Left cardiac atrium (tissue), 4 donors: ENCODE measurements at regions not wholly inside any gene's neighbourhood (a gene's known extent, or its start where the extent isn't known, plus 50 kb on each side); places are given as distances from the start of the nearest gene placed in this dataset.

Experiments
- ATAC-seq, 2 donors: fragments of 200-7000 bp; cut with Tn5 transposase; one replicate each; pipeline ENCODE4 v1.9.1; 2020; ENCODE audit warnings: mild to moderate bottlenecking in 2 of 2, moderate library complexity in 2 of 2
- DNase-seq: peaks from one replicate; pipeline ENCODE4 v3.0.0-alpha.2; 2020
- intact Hi-C, 2 donors: fragments of 100-400 bp; cut with DNase I; formaldehyde crosslinking; loops; one replicate each; pipeline versions ENCODE4 v1.14.1 to v1.15.1; 2022 to 2023
- donor health status: DM: no; HTN: yes; CAD: no.
- donor health status: DM: no; HTN: yes; CAD: no; lungs with severe emphysema.
- donor health status: DM: yes; HTN: yes; CAD: no.
- donor health status: Dilated cardiomyopathy.

DNA sequence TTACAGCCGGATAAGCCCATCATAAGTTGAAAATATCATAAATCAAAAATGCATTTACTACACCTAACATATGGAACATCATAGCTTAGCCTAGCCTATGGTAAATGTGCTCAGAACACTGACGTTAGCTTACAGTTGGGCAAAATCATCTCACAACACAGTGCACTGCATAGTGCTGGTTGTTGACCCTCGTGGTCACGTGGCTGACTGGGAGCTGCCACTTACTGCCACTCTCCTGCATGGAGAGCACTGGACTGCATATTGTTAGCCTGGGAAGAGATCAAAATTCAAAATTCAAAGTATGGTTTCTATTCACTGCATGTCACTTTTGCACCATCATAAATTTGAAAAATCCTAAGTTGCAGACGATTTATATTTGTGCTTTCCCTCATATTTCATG is 94.0 kb upstream of the CACNA2D3 start:
- DNase-seq (no peak), ATAC-seq (no peak)
- intact Hi-C loops, result no loop called here

- ATAC-seq (no peak), DNase-seq (no peak)
- intact Hi-C loops, result no loop called here
Observed at GRCh38 chr3:54026543-54026942, 95.8 kb upstream of the CACNA2D3 start.

GRCh38 chr3:54021071-54021470 is 101.3 kb upstream of the CACNA2D3 start:
- intact Hi-C loops, result no loop called here
- no peak for ATAC-seq
- DNase-seq, result no peak

GRCh38 chr3:54020436-54020835 is 101.9 kb upstream of the CACNA2D3 start:
- intact Hi-C loops, result no loop called here
- ATAC-seq (no peak), DNase-seq (no peak)

DNA sequence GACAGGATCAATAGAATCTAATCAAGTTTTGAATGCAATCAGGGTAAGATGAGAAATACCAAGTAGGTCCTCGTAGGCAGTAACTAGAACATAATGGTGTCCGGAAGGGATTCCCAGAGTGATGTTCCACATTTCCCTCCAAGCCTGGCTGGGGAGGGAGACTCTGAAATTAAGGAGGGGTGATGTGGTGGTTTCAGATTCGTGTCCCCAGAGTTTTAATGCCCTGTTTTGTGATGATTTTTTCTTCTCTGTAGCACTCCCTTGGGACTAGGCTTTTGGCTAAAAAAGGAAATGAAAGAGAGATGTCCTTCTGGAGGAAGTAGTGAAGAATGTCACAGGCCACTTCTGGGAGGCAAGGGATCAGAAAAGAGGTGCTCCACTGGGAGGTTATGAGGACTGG is 108.3 kb upstream of the CACNA2D3 start:
- intact Hi-C loops, result no loop called here
- ATAC-seq, result no peak
- no peak for DNase-seq

DNA sequence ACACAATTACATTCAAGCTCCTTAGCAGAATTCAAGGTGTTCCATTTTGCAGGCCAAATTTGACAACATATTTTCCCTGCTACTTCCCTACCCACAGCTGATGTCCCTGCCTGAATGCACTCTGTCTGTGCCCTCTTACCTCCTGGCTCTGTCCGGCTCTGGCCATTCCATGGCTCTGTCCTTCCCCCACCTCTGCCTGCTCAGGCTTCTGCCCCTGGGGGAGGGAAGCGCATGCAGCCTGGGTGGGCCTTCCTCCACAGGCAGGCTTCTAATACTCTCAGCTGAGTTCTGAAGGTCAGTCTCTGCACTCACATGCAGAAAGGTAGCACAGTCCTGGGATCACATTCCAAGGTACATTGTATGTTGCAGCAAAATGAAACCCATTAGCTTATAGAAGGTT is 113.6 kb upstream of the CACNA2D3 start:
- intact Hi-C loops, result no loop called here
- ATAC-seq (no peak), DNase-seq (no peak)

- no peak for DNase-seq
- intact Hi-C loops, result no loop called here
- peak in 1 of 2 donors; percentile 87 for ATAC-seq
Observed at GRCh38 chr3:54008099-54008498, 114.3 kb upstream of the CACNA2D3 start.

DNA sequence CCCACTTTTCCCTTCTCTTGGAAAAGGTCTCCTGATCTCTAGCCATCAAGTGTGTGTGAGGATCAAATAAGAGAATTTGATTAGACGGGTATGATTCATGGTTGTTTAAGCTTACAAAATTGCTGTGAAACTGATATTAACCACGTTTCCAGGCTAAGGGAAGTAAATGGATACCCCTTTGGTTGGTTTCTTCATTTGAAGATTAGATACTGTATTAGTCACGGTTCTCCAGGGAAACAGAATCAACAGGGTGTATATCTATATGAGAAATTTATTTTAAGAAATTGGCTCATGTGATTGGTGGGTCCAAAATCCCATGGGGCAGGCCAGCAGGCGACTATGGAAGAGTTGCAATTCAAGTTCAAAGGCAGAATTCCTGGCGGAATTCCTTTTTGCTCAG is 112.7 kb upstream of the SELENOK start:
- ATAC-seq, result no peak
- intact Hi-C loops, result no loop called here
- no peak for DNase-seq

DNA sequence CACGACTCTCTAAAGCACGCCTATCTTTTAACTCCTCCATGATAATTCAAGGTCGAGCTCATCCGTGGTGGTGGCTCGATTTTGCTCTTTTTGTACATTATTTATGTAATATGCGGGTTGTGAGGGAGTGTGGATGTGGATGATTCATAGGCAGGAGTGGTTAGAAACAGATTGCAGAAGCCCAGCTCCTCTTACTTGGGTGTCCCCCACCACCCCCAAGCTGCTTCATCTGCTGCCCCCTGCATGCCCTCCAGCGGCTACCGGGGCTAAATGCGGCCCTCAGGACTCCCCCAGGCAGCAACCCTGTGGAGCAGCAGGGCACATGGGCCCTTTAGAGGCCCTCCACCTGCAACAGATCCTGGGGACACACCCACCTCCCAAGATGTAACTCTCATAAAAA is 111.5 kb upstream of the SELENOK start:
- intact Hi-C loops, result no loop called here
- no peak for DNase-seq
- peak in 1 of 2 donors; percentile 39 for ATAC-seq

DNA sequence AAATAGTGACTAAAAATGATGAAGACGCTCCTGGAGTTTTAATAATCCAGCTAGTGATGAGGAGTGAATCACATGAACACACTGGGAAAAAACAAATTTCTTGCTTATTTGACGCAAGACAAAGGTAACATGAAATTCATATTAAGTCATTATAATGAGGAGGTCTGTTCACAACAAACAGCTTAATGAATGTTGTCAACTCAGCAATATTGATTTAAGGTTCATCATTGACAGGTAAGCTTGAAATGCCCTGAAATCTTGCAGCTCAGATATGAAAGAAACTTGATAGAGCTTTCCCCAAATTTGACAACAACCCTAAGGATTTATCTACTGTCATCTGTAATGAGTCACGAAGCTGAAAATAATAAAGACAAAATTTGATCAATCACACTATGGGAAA is 108.1 kb upstream of the SELENOK start:
- DNase-seq, result no peak
- ATAC-seq, result no peak
- intact Hi-C loops, result no loop called here

DNA sequence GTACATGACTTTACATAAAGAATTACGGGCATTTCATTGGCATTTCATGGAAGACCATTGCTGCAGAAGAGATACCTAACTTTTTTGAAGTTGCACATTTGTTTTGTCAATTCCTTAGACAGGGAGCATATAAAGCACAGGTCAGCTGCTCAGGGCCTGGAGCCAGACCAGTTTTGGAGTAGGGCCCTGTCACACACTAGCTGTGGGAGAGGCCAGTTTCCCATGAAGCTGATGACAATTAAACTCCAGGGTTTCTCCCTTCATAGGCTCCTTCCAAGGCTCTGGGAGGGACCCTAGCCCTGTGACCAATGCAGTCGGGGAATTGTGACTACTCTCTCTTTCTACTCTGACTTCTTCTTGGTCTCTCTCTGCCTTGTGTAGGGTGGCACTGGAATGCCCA is 107.3 kb upstream of the SELENOK start:
- intact Hi-C loops, result no loop called here
- ATAC-seq (peak; percentile 34 to 57), DNase-seq (no peak)

DNA sequence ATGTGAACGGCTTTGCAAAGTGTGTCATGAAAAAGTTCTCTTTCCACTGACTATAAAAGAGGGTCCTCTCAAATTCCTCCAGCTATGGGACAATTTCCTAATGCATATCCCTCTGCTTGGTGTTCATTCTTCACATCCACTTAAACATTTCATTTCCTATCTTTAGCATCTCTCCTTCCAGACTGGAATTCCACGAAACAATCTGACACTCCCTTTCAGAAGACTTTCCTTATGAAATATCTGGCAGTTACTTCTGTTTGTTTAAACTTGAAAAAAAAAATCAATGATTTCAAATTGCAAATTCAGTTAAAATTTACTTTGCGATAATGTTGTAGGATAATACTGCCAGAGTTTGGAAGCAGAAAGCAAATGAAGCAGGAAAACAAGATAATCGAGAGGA is 105.8 kb upstream of the SELENOK start:
- no peak for DNase-seq
- no peak for ATAC-seq
- intact Hi-C loops, result no loop called here

GRCh38 chr3:53996141-53996874 is 104.6 kb upstream of the SELENOK start:
- DNase-seq (no peak), ATAC-seq (peak in 1 of 2 donors; percentile 38)
- intact Hi-C loops, result no loop called here

DNA sequence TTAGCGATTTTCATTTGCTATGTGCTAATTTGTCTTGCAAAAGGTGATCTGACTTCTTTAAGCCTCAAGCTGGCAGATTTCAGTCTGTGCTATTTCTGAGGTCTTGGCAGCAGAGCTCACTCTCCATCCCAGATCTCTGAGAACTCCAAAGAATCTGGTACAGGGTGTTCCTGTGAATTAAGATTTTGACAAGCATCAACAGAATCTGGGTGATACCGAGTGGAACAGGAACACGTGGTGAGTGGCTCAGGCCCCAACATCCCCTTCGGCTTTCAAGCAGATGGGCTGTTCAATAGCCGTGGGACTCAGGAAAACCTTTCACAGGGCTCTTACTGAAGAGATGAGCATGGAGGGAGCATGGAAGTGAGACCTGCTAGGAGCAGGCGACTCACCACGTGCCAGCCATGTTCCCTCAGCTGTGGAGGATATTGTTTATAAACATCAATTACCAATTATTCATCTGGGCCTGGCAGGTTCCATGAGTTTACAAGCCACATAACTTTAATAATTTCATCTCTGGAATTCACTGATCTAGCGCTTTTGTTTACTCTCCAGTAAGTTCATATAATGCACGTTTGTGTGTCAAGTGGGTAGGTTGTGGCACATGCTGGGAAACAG is 103.4 kb upstream of the SELENOK start:
- intact Hi-C loops, result no loop called here
- ATAC-seq (peak in 1 of 2 donors; percentile 62), DNase-seq (no peak)

GRCh38 chr3:53991240-53991639 is 99.6 kb upstream of the SELENOK start:
- DNase-seq (no peak), ATAC-seq (no peak)
- intact Hi-C loops, result no loop called here

DNA sequence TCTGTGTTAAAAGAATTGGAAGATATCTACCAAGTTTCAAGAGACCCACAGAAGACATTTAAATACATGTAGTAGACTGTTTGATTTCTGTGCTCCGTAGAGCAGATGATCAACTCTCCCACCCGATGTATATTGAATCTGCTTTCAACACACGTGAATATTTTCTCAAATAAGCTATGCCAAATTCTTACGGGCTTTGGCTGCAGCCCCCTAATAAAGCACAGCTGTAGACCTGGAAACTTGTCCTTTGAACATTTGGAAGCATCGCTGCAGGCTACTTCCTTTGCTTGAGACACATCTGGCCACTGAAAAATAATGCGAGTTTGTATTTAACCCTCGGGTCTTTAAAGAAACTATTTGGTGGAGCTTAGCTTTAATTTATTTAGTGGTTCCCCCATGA is 98.3 kb upstream of the SELENOK start:
- DNase-seq, result no peak

GRCh38 chr3:53989451-53989850 is 97.8 kb upstream of the SELENOK start:
- intact Hi-C loops, result no loop called here
- no peak for DNase-seq
- no peak for ATAC-seq

More for the DNA sequence above, 98.3 kb upstream of the SELENOK start:
- ATAC-seq, result no peak
- intact Hi-C loops, result no loop called here

- ATAC-seq (no peak), DNase-seq (no peak)
- intact Hi-C loops, result no loop called here
Observed at GRCh38 chr3:53978386-53978785, 86.7 kb upstream of the SELENOK start.

DNA sequence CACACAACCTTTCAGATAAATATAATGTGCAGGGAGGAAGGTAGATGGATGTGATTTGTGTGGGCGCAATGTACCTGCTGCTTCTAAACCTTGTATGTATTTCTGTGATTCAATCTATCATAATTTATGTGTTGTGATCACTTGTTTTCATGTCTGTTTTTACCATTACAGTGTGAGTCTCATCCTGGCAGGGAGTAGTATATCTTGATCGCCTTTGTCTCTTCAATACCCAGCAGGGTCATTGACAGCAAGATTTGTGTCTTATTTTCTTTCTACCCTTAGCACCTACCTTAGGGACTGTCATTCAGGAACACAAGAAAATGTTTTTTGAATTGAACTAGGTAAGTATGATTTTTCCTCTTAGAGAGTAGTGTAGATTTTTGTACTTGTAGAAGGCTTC is 83.7 kb upstream of the SELENOK start:
- ATAC-seq, result no peak
- DNase-seq, result no peak
- intact Hi-C loops, result no loop called here

DNA sequence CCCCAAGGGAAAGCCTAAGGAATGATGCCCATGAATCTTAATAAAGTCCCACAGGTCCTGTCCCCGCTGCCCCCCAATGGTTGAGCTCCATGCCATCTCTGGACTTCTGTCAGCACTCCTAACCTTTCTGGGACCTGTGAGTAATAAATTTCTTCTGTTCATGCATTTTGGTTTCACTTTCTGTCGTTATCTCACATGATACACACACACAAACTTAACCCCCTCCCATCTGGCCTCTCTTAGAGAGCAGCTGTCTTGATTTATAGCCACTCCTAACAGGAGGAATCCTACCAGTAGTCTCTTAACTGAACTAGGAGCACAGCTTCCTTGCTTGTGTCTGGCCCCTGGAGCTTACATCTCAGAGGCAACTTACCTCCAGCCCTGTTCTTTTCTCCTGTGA is 82.7 kb upstream of the SELENOK start:
- intact Hi-C loops, result no loop called here
- no peak for DNase-seq
- ATAC-seq, result no peak

GRCh38 chr3:53973905-53974304 is 82.2 kb upstream of the SELENOK start:
- DNase-seq (no peak), ATAC-seq (no peak)
- intact Hi-C loops, result no loop called here
